ENCODE measurements at regions not wholly inside any gene's neighbourhood (a gene's known extent, or its start where the extent isn't known, plus 50 kb on each side); places are given as distances from the start of the nearest gene placed in this dataset.
A peak's percentile ranks its signal among the peaks of the same experiment; 100 is the strongest.

DNA sequence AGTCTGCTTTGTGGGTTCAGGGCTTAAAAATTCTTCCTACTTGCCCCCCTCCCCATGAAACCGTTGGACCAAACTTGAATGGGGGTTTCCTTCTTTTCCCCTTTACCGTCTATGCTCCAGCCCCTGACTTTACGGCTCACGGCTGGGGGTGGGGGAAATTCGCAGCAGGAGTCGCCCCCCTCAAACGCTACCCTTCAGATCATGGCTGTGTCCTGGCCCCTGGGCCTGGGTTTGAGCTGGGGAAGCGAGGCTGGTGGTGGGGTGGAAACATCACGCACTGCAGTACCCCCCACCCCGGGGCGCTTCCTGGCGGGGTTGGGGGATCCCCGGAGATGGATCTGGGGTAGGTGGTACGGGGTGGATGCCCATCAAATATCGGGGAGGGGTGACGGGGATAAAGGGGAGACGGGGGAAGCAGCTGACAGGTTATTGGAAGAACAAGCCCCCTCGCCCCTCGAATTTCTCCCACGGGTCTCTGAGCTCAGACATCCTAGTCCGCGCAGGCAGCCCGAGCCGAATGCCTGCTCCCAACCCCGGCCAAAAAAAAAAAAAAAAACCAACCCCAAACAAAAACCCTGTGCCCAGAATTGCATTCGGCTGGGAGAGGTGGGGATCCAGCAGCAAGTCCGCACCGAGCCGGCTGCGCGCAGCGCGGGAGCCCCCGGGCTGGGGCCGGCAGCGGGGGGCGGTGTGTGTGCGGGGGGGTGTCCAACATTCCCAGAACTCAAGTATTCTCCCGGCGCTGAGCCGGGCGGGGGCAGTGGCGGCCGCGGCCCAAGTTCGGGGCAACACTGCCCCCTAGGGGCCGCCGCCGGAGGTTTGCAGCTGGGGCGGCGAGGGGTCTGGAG is 59.0 kb upstream of the ACOT11 start:
- H3K9me3 ChIP-seq (ENCODE audit: low read length), result no peaks in the 10 kb centered on the region
- H3K4me3 ChIP-seq (ENCODE audit: low read depth, low read length, poor library complexity, severe bottlenecking), result peak overlapping the region; percentile 71
- H2AFZ ChIP-seq (ENCODE audit: low read length), result peak overlapping the region; percentile 70; the same call in 1 of the 2 replicates
- no peaks in the 10 kb centered on the region for H3K36me3 ChIP-seq (ENCODE audit: insufficient read depth, low read length)
- H3K4me1 ChIP-seq (ENCODE audit: insufficient read depth, low read length, poor library complexity, severe bottlenecking), result peaks cover 31% of the 10 kb centered on the region
- CTCF ChIA-PET (ENCODE audit: unreplicated experiment), result interaction anchor here (0.6 to 1.1 kb wide), 2 partner anchors 180 to 368 kb away, joined by 4 read pairs; no protein-coding TSS in a partner anchor
- H3K9me2 ChIP-seq (ENCODE audit: insufficient read depth, low read length), result no peaks in the 10 kb centered on the region
- peak; percentile 71 for DNase-seq (ENCODE audit: low spot score)
- peak overlapping the region; percentile 94 for H3K4me2 ChIP-seq (ENCODE audit: low read length)
- TF ChIP-seq EZH2phosphoT487 (IDR thresholded peaks at IDR 0.05; ENCODE audit: borderline replicate concordance, low read depth, low read length), result no peak
- TF ChIP-seq, protein P1, sequence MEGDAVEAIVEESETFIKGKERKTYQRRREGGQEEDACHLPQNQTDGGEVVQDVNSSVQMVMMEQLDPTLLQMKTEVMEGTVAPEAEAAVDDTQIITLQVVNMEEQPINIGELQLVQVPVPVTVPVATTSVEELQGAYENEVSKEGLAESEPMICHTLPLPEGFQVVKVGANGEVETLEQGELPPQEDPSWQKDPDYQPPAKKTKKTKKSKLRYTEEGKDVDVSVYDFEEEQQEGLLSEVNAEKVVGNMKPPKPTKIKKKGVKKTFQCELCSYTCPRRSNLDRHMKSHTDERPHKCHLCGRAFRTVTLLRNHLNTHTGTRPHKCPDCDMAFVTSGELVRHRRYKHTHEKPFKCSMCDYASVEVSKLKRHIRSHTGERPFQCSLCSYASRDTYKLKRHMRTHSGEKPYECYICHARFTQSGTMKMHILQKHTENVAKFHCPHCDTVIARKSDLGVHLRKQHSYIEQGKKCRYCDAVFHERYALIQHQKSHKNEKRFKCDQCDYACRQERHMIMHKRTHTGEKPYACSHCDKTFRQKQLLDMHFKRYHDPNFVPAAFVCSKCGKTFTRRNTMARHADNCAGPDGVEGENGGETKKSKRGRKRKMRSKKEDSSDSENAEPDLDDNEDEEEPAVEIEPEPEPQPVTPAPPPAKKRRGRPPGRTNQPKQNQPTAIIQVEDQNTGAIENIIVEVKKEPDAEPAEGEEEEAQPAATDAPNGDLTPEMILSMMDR (conservative IDR thresholded peaks at IDR 0.05; ENCODE audit: low read length), result peak; percentile 96
- no TSS peak for BruUV-seq (replicated peaks)
- H4K20me1 ChIP-seq (ENCODE audit: insufficient read depth, low read length), result no peaks in the 10 kb centered on the region
- peak overlapping the region; percentile 59 for H3K27ac ChIP-seq (ENCODE audit: low read depth, low read length, poor library complexity, severe bottlenecking)
- H3K79me2 ChIP-seq (ENCODE audit: insufficient read depth, low read depth, low read length), result no peaks in the 10 kb centered on the region
- intact Hi-C loops (cut with micrococcal nuclease; ENCODE audit: unreplicated experiment), result loop anchor here (1.0 to 2.0 kb wide), 8 partner anchors 82 to 418 kb away; no protein-coding TSS in a partner anchor
- POLR2A ChIA-PET, result interaction anchor here (0.6 to 4.0 kb wide), 7 partner anchors 10 to 546 kb away, joined by 3 to 32 read pairs (median 4); partner anchors contain the start of gene SSBP3

DNA sequence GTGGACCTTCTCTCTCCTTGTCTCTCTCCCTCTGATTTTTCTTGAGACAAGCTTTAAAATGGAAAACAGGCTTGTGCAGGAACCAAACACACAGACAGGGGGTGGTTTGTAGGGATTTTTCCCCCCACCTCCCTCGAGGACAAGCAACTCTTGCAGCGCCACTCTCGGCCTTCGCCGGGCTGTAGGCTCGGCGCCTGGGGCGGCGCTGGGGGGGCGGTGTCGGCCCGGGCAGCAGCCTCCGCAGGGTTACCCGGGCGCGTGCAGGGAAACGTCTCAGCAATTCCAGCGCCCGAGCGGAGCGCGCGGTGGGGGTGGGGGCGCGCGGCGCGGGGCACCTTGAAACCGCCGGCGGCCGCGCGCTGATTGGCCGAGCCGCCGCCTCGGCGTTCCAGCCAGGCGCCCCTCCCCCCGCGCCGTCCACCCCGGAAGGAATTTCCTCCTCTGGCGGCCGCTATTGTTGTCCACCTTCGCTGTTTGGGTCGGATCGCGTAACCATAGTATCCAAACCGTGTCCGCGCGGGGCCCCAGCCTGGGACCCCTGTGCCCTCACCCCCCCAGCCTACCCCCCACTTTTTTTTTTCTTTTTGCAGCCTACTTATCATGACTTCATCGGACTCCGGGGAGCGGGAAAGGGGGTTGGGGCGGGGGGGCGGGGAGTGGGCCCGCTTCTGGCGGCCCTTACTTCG is 59.8 kb upstream of the ACOT11 start:
- CTCF ChIA-PET (ENCODE audit: unreplicated experiment), result no interaction called here
- Histone ChIP-seq H3K27ac (ENCODE audit: low read depth, low read length, poor library complexity, severe bottlenecking) (peak overlapping the region; percentile 59), H4K20me1 (ENCODE audit: insufficient read depth, low read length) (no peaks in the 10 kb centered on the region), H3K4me1 (ENCODE audit: insufficient read depth, low read length, poor library complexity, severe bottlenecking) (peaks cover 31% of the 10 kb centered on the region), H3K9me2 (ENCODE audit: insufficient read depth, low read length) (no peaks in the 10 kb centered on the region), H3K4me2 (ENCODE audit: low read length) (peak overlapping the region; percentile 94), H3K9me3 (ENCODE audit: low read length) (no peaks in the 10 kb centered on the region), H3K4me3 (ENCODE audit: low read depth, low read length, poor library complexity, severe bottlenecking) (peak overlapping the region; percentile 71), H3K36me3 (ENCODE audit: insufficient read depth, low read length) (no peaks in the 10 kb centered on the region), H2AFZ (ENCODE audit: low read length) (peak overlapping the region; percentile 93), H3K79me2 (ENCODE audit: insufficient read depth, low read depth, low read length) (no peaks in the 10 kb centered on the region)
- TF ChIP-seq, protein P1 (conservative IDR thresholded peaks at IDR 0.05; ENCODE audit: low read length), result peak; percentile 34; the same call in 1 of the 2 replicates
- no peak for TF ChIP-seq EZH2phosphoT487 (IDR thresholded peaks at IDR 0.05; ENCODE audit: borderline replicate concordance, low read depth, low read length)
- intact Hi-C loops (cut with micrococcal nuclease; ENCODE audit: unreplicated experiment), result loop anchor here (1.0 to 2.0 kb wide), 4 partner anchors 81 to 417 kb away; no protein-coding TSS in a partner anchor
- BruUV-seq (replicated peaks), result no TSS peak
- POLR2A ChIA-PET, result interaction anchor here (0.7 to 4.0 kb wide), 4 partner anchors 11 to 545 kb away, joined by 3 to 32 read pairs (median 4); partner anchors contain the start of gene SSBP3
- DNase-seq (ENCODE audit: low spot score), result peak; percentile 87

Data from OCI-LY7 (cell line).